DMS53 (cell line): ENCODE measurements at regions not wholly inside any gene's neighbourhood (a gene's known extent, or its start where the extent isn't known, plus 50 kb on each side); places are given as distances from the start of the nearest gene placed in this dataset.

Source experiments
- DNase-seq: peaks from one replicate; lab custom pipeline; 2025; lab: John Stamatoyannopoulos, UW

DNA sequence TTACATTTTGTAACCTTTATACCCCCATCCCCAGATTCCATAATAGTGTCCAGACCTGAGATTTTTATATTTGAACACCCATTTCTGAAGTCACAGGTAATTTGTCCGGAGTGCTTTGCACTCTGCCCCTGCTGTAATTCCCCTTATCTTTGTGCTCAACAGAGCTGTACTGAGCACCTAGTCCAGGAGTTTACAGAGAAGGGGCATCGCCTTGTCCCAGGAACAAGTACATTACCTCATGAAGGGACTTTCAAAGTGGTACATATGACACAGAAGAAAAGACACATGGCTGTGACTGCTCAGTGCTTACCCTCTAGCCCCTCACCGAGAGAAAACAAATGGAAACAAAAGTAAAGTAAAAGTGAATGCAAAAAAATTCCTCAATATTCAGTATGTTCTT lies 373.5 kb downstream of the SOX11 start:
- DNase-seq = no peak

GRCh38 chr2:6067089-6067488 lies 374.9 kb downstream of the SOX11 start:
- DNase-seq = no peak

DNA sequence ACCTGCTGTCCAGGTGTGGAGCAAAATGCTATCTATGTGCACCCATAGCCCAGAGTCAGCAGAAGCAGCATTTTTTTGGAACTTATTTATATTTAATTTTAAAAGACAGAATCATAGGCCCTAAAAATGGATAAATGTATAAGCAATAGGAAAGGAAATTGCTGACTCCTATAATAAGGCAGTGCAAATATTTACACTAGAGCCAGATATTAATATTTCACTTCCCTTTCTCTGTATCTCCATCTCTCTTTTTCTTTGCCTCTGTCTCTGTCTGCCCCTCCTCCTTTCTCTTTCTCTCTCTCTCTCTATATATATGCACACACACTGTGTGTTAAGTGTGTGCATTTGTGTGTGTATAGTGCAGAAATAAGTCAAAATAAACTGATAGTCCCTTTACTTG lies 375.6 kb downstream of the SOX11 start:
- peak; percentile 54 for DNase-seq

DNA sequence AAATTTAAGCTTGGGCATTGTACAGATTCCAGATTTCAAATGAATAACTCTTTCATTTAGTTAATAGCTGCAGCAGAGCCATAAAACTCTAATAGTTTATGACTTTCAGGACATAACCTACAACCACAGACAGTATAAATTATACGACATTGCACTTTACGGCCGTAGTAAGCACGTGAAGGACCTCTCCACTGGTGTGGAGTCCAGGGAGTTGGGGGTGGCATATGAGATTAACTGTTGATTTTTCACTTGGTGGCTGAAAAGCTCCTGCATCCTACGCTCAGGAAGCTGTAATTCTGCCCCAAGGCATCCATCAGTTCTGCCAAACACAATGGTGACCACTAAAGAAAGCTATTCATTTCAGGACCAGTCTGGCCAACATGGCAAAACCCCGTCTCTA lies 376.2 kb downstream of the SOX11 start:
- peak; percentile 23 for DNase-seq

- peak; percentile 89 for DNase-seq
These were observed 377.2 kb downstream of the SOX11 start for GRCh38 chr2:6069381-6069780.

GRCh38 chr2:6071519-6071918 lies 379.3 kb downstream of the SOX11 start:
- peak; percentile 9 for DNase-seq

GRCh38 chr2:6072276-6072675 lies 380.1 kb downstream of the SOX11 start:
- DNase-seq = no peak

- peak; percentile 52 for DNase-seq
These were observed 380.6 kb downstream of the SOX11 start for GRCh38 chr2:6072768-6073167.

GRCh38 chr2:6073191-6074088 lies 381.3 kb downstream of the SOX11 start:
- DNase-seq = peak; percentile 79

- DNase-seq = no peak
These were observed 382.0 kb downstream of the SOX11 start for GRCh38 chr2:6074089-6074643.

- DNase-seq = no peak
These were observed 385.4 kb downstream of the SOX11 start for GRCh38 chr2:6077585-6077984.

- no peak for DNase-seq
These were observed 386.2 kb downstream of the SOX11 start for GRCh38 chr2:6078414-6078813.

DNA sequence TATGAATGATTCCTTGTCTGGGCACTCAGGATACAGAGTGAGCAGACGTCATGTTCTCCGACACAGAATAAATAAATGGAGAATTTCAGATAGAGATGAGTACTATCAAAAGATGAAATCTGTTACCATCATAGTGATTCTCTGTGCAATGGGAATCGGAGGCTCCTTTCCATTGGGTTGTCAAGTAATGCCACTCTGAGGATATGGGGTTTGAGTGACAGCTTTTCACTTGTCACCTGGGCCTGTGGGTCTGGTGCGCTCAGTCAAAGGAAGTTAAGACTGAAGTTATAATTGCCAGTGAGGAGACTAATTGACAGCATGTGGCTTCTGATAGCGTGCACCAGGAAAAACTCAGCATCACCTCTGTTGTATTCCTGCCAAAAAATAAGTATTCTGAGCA lies 387.2 kb downstream of the SOX11 start:
- no peak for DNase-seq

DNA sequence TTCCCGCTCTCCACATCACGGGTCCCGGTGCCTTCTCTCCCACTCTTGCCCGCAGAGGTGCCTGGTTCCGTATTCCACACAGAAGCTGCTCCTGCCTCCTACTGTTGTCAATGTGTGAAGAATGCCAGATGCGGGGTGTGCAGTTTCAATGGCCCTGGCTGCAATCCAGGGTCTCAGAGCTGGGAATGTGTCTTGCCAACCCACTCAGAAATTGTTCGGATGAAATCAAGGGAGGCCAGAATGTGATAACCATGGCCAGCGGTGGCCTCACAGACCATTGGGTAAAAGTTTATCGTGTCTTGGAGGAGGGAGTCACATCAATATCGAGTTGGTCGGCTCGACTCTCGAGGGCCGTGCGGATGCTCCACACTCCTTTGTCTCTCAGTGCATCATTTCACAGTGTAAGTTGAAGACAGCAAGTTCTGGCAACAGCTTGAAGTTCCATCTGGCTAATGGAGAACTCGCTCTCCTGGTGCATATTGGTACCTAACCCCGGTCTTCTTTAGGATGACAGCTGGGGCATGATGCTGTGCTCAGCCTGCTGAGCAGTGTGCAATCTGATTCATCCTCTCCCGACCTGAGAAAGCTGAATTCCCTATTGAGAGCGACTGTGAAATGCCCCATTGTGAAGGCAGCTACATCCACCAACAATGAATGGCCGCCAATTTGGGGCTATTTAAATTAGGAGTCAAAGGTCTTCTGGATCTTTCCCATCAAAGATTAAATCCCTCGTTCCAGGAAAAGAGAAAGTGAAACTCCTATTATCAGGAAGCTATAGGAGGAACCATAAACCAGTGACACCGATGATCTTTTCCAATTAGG lies 389.0 kb downstream of the SOX11 start:
- peak; percentile 65 for DNase-seq

DNA sequence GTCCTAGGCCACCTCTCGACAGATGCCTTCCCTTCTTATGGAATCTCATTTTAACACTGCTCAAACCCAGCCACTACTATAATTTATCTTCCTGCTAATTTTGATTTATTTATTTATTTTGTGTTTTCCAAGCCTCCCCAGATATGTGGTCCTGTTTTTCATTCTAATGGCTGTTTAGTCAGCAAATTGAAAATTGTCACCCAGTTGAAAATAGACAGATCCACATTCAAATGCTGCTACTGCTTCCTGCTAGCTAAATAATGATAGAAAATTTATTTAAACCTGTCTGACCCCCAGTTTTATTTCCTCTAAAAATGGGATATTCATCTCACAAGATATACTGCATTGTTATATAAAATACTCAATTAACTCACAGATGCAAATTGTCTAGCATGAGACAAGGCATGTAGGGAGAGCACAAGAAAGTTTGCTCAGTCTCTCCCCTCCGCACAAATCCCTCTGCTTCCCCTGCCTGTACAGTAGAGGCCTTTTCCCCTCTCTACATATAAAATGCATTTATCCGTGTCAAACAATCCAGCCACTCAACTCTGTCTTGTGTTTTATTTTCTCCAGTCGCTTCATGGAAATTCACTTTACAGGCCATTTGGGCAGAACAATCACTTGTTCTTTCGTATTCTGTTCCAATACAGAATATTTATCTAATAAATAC lies 389.9 kb downstream of the SOX11 start:
- no peak for DNase-seq

GRCh38 chr2:6082625-6083018 lies 390.4 kb downstream of the SOX11 start:
- no peak for DNase-seq

DNA sequence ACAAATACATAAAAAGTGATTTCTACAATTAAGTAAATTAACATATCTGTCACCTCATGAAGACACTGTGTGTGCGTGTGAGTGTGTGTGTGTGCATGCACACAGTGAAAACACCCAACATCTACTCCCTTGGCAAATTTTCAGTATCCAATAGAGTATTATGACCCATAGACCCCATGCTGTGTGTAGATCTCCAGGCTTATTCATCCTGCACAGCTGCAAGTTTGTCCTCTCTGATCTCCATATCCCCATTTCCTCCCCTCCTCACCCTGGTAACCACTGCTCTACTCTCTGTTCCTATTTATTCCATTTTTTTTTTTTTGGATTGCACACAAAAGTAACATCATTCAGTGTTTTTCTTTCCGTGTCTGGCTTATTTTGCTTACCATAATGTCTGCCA lies 391.0 kb downstream of the SOX11 start:
- DNase-seq = no peak

DNA sequence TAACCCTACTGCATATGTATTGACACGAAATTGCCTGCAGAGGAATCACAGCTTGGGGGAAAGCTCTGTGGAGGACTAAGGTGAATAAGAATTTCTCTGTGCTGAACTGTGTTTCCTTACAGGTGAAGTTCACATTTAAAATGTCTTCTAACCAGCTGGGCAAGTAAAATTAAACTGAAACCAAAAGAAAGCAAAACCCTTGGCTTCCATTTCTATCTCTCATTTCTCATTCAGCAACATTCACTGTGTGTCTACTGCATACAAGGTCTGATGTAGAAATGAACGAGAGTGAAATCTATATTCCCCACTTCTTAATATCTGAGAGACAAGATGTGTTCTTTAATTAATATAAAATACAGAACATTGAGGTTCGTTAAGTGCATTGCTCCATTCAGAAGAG lies 397.3 kb downstream of the SOX11 start:
- no peak for DNase-seq

GRCh38 chr2:6103372-6103771 lies 411.2 kb downstream of the SOX11 start:
- DNase-seq = peak; percentile 52

DNA sequence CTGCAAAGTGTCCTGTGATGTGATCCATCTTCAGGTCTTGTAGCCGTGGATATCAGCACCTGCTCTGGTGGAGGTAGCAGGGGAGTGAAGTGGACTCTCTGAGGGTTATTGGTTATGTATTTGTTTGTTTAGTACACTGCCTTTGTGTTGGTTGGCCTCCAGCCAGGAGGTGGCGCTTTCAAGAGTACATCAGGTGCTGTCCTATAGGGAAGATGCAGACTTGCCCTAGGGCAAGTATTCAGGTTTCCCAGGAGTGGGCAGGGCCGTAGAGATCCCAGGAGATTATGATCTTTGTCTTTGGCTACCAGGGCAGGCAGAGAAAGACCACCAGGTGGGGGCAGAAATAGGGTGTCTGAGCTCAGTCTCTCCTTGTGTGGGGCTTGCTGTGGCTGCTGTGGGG lies 411.8 kb downstream of the SOX11 start:
- peak; percentile 95 for DNase-seq

DNA sequence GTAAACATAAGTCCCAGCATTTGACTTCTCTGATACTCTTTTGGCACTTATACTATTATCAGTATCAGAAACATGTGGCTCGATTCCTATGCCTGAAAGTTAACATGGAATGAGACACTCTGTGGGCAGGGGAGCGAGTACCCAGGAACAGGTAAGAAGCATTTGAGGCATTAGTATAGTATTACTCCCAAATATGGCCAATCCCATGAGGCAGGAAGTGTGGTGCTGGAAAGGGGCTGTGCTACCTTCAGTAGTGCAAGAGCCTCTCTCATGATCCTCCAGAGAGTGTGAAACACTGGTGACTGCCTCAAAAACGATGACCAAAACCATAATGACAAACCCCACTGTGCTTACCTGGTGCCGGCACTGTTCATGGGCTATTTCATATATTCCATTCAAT lies 415.1 kb downstream of the SOX11 start:
- no peak for DNase-seq

GRCh38 chr2:6109831-6110230 lies 417.6 kb downstream of the SOX11 start:
- no peak for DNase-seq
